ENCODE measurements at regions not wholly inside any gene's neighbourhood (a gene's known extent, or its start where the extent isn't known, plus 50 kb on each side); places are given as distances from the start of the nearest gene placed in this dataset.

GRCh38 chr7:92925876-92926696, 89.7 kb upstream of the CDK6 start:
- no peak for TF ChIP-seq REST (IDR thresholded peaks at IDR 0.05; ENCODE audit: insufficient replicate concordance, low read depth)
- TF ChIP-seq CTCF (IDR thresholded peaks at IDR 0.05; ENCODE audit: insufficient read depth, low read length), result no peak

Data from HL-60 (cell line).